ENCODE measurements at regions not wholly inside any gene's neighbourhood (a gene's known extent, or its start where the extent isn't known, plus 50 kb on each side); places are given as distances from the start of the nearest gene placed in this dataset.
A peak's percentile ranks its signal among the peaks of the same experiment; 100 is the strongest.

GRCh38 chr4:74649193-74649592, 145.1 kb downstream of the BTC start:
- no peak for DNase-seq (ENCODE audit: low spot score)

DNA sequence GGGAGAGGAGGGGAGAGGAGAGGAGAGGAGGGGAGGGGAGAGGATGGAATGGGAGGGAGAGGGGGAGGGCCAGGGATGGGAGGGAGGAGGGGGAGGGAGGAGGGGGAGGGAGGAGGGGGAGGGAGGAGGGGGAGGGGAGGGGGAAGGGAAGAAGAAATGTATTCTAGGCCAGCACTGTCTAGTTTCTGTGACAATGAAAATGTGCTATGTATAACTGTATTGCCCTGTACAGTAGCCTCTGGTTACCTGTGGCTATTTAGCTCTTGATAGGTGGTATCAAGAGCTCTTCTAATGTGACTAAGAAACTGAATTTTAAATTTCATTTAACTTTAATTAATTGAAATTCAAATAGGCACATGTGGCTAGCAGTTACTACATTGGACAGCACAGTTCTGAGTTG, 143.1 kb downstream of the BTC start:
- no peak for DNase-seq (ENCODE audit: low spot score)

GRCh38 chr4:74653331-74654229, 140.7 kb downstream of the BTC start:
- no peak for DNase-seq (ENCODE audit: low spot score)

- no peak for DNase-seq (ENCODE audit: low spot score)
Observed at GRCh38 chr4:74654230-74654681, 140.1 kb downstream of the BTC start.

- DNase-seq (ENCODE audit: low spot score) = no peak
Observed at GRCh38 chr4:74656596-74656995, 137.7 kb downstream of the BTC start.

DNA sequence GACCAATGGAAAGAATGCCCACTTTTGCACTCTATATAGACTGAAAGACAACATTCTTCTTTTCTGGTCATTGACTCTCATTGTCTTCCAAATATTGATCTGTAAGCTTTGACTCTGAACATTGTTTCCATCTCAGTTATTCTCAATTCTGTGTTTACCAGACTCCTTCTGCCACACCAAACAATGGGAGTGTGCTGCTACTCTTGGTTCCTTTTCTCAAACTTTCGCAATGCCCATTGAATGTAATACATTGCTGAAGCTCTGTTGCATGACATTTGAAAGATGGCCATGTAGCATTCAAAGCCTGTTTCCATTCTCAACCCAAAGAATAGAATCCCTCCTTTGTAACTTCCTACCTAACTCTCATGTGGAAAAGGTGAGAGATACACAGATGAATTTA, 136.2 kb downstream of the BTC start:
- no peak for DNase-seq (ENCODE audit: low spot score)

GRCh38 chr4:74659576-74660411, 134.5 kb downstream of the BTC start:
- no peak for DNase-seq (ENCODE audit: low spot score)

- no peak for DNase-seq (ENCODE audit: low spot score)
Observed at GRCh38 chr4:74660866-74661265, 133.5 kb downstream of the BTC start.

GRCh38 chr4:74661427-74662201, 132.7 kb downstream of the BTC start:
- no peak for DNase-seq (ENCODE audit: low spot score)

- no peak for DNase-seq (ENCODE audit: low spot score)
Observed at GRCh38 chr4:74663631-74664030, 130.7 kb downstream of the BTC start.

- no peak for DNase-seq (ENCODE audit: low spot score)
Observed at GRCh38 chr4:74665346-74665745, 129.0 kb downstream of the BTC start.

GRCh38 chr4:74665876-74666275, 128.4 kb downstream of the BTC start:
- no peak for DNase-seq (ENCODE audit: low spot score)

DNA sequence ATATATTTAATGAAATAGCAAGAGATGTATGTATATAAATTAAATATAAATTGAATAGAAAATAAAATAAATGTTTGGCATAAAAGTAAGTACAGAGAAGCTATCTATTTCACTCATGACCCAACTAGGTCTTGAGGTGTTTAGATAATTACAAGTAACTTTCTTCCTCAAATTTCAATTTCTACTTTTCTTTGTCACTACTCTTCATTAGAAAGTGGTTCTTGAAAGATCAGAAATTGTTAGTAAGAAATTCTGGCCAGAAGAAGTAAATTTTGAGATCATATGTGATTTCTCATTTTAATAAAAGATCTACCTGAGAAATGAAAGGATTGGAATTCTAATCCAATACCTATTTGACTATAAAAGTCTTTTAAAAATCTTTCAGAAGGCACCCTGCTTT, 126.9 kb downstream of the BTC start:
- no peak for DNase-seq (ENCODE audit: low spot score)

DNA sequence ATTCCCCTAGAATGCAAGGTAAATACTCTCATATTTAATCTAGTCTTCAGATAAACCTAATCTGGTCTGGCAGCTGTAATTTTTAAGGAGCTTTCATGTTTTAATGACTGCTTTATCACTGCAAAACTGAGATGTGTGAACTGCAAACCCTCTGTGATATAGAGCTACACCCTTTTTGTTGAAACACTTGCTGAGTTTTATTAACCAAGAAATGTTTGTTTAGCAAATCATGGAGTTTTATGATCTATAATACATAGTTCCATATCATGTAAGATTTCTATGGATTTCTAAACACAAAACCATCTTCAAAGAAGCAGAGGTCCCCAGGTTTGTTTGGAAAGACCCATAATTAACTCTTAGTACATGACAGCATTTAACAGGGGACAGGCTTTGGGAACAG, 126.4 kb downstream of the BTC start:
- DNase-seq (ENCODE audit: low spot score) = no peak

DNA sequence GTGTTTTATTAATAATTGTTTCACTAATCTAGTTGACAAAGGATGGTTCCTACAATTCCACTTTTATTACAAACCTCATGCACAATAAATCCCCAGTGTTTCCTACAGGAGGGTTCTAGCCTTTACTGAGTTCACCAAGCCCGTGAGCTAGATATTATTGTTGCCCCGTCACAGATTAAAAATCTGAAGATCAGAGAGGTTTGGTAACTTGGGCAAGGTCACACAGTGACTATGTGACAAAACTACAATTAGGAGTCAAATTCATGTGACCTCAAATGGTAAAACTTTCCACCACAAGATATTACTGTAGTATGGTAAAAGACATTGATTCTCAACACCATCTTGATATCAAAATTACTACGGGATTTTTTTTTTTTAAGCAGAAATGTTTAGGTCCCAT, 124.6 kb downstream of the BTC start:
- DNase-seq (ENCODE audit: low spot score) = no peak

- no peak for DNase-seq (ENCODE audit: low spot score)
Observed at GRCh38 chr4:74670583-74670982, 123.7 kb downstream of the BTC start.

DNA sequence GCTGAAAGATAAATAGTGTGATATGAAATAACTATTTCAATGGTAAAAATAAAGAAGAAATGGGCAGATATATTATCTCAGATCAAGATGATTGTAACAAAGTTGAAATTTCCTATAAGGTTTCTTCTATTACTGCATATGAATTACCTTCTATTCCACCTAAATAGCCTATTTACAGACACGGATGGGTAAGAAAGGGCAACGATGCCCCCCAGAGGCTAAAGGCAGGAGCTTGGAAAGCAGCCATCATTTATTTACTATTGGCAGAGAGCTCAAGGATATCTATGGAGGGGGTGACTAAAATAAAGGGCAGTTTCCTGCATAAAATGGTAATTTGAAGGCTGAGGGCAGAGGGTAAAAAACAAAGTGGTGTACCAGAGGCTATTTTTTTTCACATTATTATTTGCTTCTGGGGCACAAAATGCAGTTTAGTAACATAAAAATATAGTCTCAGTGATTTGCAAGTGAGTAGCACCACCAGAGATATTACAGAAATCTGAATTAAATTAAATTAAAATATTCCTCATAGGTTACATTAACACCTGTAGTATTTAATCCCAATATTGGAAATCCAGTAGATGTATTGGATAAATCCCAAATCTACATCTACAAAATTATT, 123.1 kb downstream of the BTC start:
- peak; percentile 9 for DNase-seq (ENCODE audit: low spot score)

GRCh38 chr4:74674750-74675149, 119.6 kb downstream of the BTC start:
- no peak for DNase-seq (ENCODE audit: low spot score)

DNA sequence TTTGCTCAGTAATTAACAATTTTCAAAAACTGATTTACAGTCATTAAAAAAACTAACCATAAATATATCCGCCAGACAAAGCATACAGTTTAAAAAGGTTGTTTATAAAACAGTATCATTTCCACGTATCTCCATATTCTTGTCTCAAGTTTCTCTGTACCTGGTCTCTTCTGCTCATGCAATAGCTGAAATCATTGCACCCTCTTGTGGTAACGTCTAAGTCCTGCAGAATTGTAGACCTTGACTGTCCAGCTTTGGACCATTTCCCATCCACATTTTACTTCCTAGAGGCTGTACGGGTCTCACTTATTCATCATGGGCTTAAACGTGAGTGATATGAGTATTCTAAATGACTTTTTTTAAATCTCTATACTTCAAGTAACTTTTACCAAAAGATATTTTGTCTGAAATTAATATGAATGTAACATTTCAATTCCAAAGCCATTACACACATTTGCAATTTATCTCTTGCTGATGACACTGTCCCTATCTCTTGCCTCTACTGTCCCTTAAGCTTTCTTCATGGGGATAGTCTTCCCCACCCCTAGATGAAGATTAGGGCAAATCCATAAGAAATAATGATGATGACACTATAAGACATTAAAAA, 118.5 kb downstream of the BTC start:
- peak; percentile 25 for DNase-seq (ENCODE audit: low spot score)

DNA sequence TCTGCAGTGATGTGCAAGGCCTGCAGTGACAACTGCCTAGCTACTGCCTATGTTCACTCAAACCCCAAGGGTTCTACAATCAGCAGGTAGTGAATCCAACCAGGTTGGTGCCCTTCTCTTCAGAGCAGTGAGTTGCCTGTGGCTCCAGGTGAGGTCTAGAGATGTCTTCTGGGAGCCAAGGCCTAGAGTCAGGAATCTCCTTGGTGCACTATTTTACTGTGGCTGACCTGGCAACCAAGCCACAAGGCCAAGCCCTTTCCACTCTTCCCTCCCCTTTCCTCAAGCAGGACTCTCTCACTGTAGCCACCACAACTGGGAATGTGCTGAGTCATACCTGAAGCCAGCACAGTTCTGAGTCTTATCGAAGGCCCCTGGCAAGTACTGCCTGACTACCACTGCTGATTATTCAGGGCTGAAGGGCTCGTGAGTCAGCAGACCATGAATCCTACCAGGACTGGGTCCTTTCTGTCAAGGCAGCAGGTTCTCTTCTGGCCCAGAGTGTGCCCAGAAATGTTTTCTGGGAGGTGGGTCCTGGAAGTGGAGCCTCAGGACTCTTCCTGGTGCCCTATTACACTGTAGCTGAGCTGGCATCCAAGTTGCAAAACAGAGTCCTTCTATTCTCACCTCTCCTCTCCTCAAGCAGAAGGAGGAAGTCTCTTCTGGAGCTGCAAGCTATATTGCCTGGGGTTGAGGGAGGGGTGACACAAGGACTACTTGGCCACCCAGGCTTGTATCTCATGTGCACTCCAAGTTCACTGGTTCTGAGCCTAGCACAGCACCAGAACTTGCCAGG, 111.6 kb downstream of the BTC start:
- no peak for DNase-seq (ENCODE audit: low spot score)

DNA sequence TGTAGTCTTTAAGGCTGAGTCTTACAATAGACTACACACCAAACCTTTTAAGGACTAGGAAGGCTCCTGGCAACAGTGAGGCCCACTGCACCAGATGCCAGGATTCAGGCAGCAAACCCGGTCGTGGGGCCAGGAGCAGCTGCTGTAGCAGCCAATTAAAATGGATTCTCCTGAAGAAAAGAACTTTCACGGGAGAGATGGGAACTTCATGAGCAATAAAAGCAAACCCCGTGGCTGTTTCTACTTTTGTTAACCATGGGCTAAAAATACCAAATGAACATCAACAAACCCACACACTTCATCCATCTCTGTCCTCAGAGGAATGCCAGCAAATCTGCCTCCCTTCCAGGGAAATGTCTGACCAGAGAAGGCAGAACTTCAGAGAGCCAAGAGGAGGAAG, 101.4 kb downstream of the BTC start:
- DNase-seq (ENCODE audit: low spot score) = no peak

Measured in cerebellar cortex (tissue), 1 donor.